GM18520 (cell line): ENCODE measurements at regions not wholly inside any gene's neighbourhood (a gene's known extent, or its start where the extent isn't known, plus 50 kb on each side); places are given as distances from the start of the nearest gene placed in this dataset.

Source experiments
- ATAC-seq: cut with Tn5 transposase; IDR thresholded peaks from one replicate; pipeline ENCODE4 v1.9.1; 2021; ENCODE audit not compliant: unreplicated experiment

DNA sequence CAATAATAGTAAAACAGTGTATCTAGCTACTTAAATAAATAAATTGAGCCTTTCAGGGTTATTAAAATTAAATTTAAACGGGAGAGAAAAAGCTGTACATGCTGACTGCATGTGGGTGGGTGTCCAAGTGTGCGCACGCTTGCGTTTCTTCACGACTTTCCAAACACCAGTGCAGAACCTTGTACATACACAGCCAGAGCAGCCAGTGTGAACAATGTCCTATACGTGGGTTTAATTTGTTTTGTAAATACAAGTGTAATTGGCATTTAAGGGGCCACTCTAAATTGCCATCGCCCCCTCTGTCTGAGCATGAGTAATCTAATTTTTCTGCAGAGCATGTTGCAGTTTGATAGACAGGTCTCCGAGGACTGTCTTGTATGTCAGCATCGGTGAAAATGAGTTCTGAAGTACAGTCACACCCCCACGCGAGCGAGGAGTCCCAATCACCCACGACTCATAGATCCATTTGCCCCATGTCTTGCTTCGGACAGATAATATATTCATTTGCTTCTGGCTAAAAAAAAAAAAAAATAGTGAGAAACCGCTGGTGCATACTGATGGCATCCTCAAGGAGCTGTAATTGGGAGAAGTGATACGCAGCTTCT, 121.8 kb upstream of the ARRDC4 start:
- ATAC-seq: no peak

- no peak for ATAC-seq
Measured at GRCh38 chr15:97840501-97840900, 120.0 kb upstream of the ARRDC4 start.

DNA sequence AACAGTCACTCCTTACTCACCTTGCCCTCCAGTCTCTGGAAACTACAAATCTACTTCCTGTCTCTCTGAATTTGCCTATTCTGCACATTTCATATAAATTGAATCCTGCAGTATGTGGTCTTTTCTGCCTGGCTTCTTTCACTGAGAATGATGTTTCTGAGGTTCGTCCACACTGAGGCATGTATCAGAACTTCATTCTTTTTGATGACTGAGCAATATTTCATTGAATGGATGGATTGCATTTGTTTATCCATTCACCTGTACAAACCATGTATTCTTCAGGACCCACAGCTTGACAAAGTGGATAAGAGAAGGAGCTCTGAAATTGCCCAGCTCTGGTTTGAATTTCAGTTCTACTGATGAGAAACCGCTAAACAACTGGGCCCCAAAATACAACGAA, 118.9 kb upstream of the ARRDC4 start:
- ATAC-seq: no peak

GRCh38 chr15:97849183-97849582, 111.3 kb upstream of the ARRDC4 start:
- ATAC-seq: no peak

GRCh38 chr15:97858296-97858695, 102.2 kb upstream of the ARRDC4 start:
- ATAC-seq: no peak

DNA sequence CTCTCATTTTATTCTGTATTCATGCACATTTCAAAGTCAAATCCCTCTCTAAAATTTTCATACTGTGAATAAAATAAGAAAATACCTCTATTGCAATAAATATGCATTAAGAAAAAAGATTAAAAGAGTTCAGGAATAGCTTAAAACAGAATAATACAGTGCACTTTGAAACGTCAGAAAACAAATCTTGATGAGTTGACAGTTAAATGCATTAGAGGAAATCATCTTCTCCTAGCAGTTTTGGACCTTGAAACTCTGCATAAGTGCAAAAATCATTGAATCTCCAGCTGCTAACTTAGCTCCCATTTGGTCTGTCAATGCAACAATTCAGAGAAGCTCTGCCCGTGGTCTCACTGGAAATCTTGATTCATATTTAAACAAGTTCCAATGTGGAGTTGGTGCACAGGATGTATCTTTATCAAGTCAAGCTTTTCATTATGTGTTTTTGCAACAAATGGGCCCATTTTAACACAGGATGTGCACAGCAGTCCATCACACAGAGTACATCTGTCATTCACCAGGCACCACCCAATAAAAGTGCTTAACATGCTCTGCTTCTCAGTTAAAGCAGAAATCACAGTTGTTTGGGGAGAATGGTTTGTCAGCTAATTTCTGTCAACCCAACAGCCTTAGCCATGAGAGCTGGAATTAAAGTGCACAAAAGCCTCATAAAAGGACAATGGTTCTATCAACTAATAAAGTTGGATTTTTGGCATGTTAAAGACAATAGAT, 98.8 kb upstream of the ARRDC4 start:
- ATAC-seq: no peak

GRCh38 chr15:97866959-97867358, 93.5 kb upstream of the ARRDC4 start:
- no peak for ATAC-seq

DNA sequence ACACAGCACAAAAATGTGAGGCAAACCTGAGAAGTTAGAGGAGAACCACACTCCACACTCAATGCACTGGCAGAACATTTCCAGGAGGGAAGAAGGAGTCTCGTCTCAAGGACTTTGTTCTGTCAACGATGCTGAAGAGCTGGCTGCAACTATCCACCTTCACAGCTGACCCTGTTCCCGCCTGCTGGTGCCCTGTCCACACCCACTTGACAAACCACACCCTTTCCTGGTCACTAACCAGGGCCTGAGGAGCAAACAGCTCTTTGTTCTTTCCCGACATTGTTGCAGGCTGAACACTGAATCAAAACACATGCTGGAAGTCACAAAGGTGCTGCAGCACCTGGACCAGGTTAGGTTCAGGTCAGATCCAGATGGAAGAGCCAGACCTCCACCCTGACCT, 92.6 kb upstream of the ARRDC4 start:
- ATAC-seq: no peak

GRCh38 chr15:97868981-97869380, 91.5 kb upstream of the ARRDC4 start:
- no peak for ATAC-seq

GRCh38 chr15:97870771-97871170, 89.7 kb upstream of the ARRDC4 start:
- no peak for ATAC-seq

GRCh38 chr15:97874139-97874538, 86.4 kb upstream of the ARRDC4 start:
- no peak for ATAC-seq

DNA sequence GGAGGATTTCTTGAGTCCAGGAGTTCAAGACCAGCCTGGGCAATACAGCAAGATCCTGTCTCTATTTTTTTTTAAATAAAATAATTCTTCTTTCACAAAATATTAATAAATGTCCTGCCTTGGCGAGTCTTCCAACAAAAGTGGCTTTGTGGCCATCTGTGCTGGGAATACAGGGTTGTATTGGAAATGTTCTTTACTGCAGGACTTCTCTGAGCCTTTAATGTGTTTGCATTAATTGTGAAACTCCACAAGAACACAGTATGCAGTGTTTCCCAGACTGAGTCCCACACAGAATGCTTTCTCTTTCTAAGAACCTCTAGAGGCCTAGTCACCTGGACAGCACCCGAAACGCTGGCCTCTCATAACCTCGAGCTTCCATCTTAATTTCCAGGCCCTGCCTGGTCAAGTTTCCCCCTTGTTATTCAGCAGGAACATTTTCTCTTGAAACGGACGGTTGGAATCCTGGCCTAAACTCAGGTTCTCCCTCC, 85.4 kb upstream of the ARRDC4 start:
- no peak for ATAC-seq

DNA sequence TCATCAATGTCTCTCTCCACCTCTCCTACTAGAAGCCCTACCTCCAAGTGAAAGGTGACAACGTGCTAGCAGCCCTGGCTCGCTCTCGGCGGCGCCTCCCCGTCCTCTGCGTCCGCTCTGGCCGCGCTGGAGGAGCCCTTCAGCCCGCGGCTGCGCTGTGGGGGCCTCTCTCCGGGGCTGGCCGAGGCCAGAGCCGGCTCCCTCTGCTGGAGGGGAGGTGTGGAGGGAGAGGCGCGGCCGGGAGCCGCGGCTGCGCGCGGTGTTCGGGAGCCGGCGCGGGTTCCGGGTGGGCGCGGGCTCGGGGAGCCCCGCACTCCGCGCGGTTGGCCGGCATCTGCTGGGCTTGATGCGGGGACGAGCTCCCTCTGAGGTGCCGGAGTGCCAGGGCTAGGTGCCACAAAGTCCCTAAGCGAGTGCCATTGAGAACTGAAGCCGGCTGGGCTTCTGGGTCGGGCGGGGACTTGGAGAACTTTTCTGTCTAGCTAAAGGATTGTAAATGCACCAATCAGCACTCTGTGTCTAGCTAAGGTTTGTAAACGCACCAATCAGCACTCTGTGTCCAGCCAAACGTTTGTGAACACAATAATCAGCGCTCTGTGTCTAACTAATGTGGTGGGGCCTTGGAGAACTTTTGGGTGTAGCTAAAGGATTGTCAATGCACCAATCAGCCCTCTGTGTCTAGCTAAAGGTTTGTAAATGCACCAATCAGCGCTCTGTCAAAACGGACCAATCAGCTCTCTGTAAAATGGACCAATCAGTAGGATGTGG, 84.8 kb upstream of the ARRDC4 start:
- ATAC-seq: no peak

GRCh38 chr15:97876281-97876675, 84.2 kb upstream of the ARRDC4 start:
- ATAC-seq: no peak

DNA sequence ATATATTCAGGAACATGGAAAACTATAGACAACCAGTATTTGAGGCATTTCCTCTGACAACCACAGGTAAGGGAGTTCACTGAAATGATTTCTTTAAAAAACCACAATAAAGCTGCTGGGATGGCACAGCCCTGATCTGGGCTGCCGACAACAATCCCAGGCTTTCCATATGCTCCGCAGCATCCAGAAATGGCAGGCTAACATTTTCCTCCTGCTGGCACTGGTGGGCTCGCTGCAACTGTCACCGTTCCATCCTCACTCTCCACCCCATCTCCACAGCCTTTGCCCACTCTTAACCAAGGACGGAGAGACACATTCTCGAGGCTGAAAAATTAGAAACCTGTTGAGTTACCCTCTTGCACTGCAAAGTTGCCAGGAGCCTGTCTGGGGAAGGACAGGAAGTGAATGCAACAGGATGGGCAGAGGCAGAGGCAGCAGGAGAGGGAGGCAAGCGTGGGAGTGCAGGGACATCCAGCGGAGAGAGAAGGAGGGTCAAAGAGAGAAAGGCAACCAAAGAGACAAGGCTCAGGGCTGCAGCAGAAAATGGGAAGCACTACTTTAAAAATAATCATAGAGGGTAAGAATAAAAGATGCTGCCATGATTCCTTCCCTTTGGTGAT, 79.0 kb upstream of the ARRDC4 start:
- ATAC-seq: no peak

GRCh38 chr15:97884513-97885131, 75.9 kb upstream of the ARRDC4 start:
- no peak for ATAC-seq

DNA sequence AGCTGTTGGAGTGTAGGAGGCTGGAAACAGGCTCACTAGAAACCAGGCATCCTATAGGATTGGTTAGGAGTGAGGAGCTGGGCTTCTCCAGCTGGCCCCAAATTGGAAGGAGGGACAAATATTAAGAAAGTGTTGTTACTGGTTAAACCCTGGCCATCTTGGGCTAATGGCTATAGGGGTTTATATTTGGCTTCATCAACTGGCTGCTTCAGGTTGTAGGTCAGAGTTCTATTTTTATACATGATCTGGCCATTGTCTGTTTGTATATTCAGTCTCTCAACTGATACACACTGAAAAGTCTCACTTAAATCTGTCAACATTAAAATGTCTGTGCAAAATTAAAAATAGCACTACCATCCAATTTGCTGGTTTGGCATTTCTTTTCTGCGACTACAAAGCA, 70.2 kb upstream of the ARRDC4 start:
- ATAC-seq: no peak

- ATAC-seq: no peak
Measured at GRCh38 chr15:97892167-97892938, 68.2 kb upstream of the ARRDC4 start.

GRCh38 chr15:97893967-97894366, 66.5 kb upstream of the ARRDC4 start:
- ATAC-seq: no peak

- no peak for ATAC-seq
Measured at GRCh38 chr15:97899981-97900380, 60.5 kb upstream of the ARRDC4 start.
